GM23338 (cell line): ENCODE measurements at regions not wholly inside any gene's neighbourhood (a gene's known extent, or its start where the extent isn't known, plus 50 kb on each side); places are given as distances from the start of the nearest gene placed in this dataset.

ENCODE experiments used
- ATAC-seq: fragments of 200-7000 bp; cut with Tn5 transposase; 3 replicates; pipeline ENCODE4 v1.9.1; 2020
- DNase-seq: peaks from one replicate; pipeline ENCODE4 v3.0.0-alpha.2; 2015; ENCODE audit warnings: low spot score
- H2AFZ ChIP-seq: fragments of 200-600 bp; sonication (generic); 2 replicates; pipeline ENCODE4 v1.8.0; 2016; ENCODE audit warnings: antibody characterized with exemption, mild to moderate bottlenecking, moderate library complexity
- H3F3A ChIP-seq: fragments of 200-600 bp; sonication (generic); replicated peaks from 2 replicates; pipeline ENCODE4 v1.8.0; 2017; ENCODE audit warnings: antibody characterized with exemption, mixed run types, low read depth
- H3K27ac ChIP-seq: fragments of 200-600 bp; sonication (generic); 2 replicates; pipeline ENCODE4 v1.6.1; 2016; ENCODE audit warnings: low read depth
- H3K27me3 ChIP-seq: fragments of 200-600 bp; sonication (generic); 2 replicates; pipeline ENCODE4 v1.8.0; 2016; ENCODE audit warnings: mild to moderate bottlenecking, mixed run types, moderate library complexity; ENCODE audit not compliant: insufficient read depth
- H3K36me3 ChIP-seq: fragments of 200-600 bp; sonication (generic); 2 replicates; pipeline ENCODE4 v1.8.0; 2016; ENCODE audit warnings: mild to moderate bottlenecking; ENCODE audit not compliant: insufficient read depth
- H3K4me1 ChIP-seq: fragments of 200-600 bp; sonication (generic); 2 replicates; pipeline ENCODE4 v1.8.0; 2016; ENCODE audit warnings: mild to moderate bottlenecking, moderate library complexity; ENCODE audit not compliant: insufficient read depth
- H3K4me2 ChIP-seq: fragments of 200-600 bp; sonication (generic); 2 replicates; pipeline ENCODE4 v1.7.1; 2017; ENCODE audit warnings: mixed run types
- H3K4me3 ChIP-seq: fragments of 200-600 bp; sonication (generic); 2 replicates; pipeline ENCODE4 v1.6.1; 2016; ENCODE audit warnings: mixed run types
- H3K79me2 ChIP-seq: fragments of 200-600 bp; sonication (generic); replicated peaks from 2 replicates; pipeline ENCODE4 v1.8.0; 2017; ENCODE audit warnings: mild to moderate bottlenecking; ENCODE audit not compliant: insufficient read depth
- H3K9me2 ChIP-seq: fragments of 200-600 bp; sonication (generic); 2 replicates; pipeline ENCODE4 v1.8.0; 2017; ENCODE audit not compliant: insufficient read depth
- H4K20me1 ChIP-seq: fragments of 200-600 bp; sonication (generic); replicated peaks from 2 replicates; pipeline ENCODE4 v1.8.0; 2017; ENCODE audit warnings: mild to moderate bottlenecking; ENCODE audit not compliant: insufficient read depth
- H3K27ac Mint-ChIP-seq: 2 replicates; pipeline ENCODE4 v1.8.0; 2020; ENCODE audit warnings: inconsistent platforms, mild to moderate bottlenecking, moderate library complexity, mixed read lengths
- H3K27me3 Mint-ChIP-seq: 3 replicates; pipeline ENCODE4 v1.8.0; 2022; ENCODE audit warnings: low read depth, mild to moderate bottlenecking, moderate library complexity, mixed read lengths, inconsistent platforms; ENCODE audit not compliant: insufficient read depth, poor library complexity
- H3K36me3 Mint-ChIP-seq: 3 replicates; pipeline ENCODE4 v1.8.0; 2021; ENCODE audit warnings: low read depth, mild to moderate bottlenecking, inconsistent platforms, moderate library complexity, mixed read lengths
- H3K4me1 Mint-ChIP-seq: 3 replicates; pipeline ENCODE4 v1.8.0; 2020; ENCODE audit warnings: mild to moderate bottlenecking, inconsistent platforms, mixed read lengths
- H3K4me3 Mint-ChIP-seq: 3 replicates; pipeline ENCODE4 v1.8.0; 2021; ENCODE audit warnings: moderate library complexity, mild to moderate bottlenecking, inconsistent platforms, mixed read lengths
- H3K9me3 Mint-ChIP-seq: 3 replicates; pipeline ENCODE4 v1.8.0; 2020; ENCODE audit warnings: moderate library complexity, mild to moderate bottlenecking, inconsistent platforms, mixed read lengths
- EZH2 ChIP-seq: fragments of 200-600 bp; sonication (generic); IDR thresholded peaks from one replicate; pipeline ENCODE4 v1.8.0; 2017; ENCODE audit warnings: antibody characterized with exemption, mild to moderate bottlenecking, low read depth; ENCODE audit not compliant: unreplicated experiment
- JUNB ChIP-seq: IDR thresholded peaks from one replicate; pipeline ENCODE4 v1.6.1; 2016; ENCODE audit warnings: antibody characterized with exemption; ENCODE audit not compliant: unreplicated experiment
- ZNF462 ChIP-seq: fragments of 250-450 bp; sonication (Bioruptor Pico); IDR thresholded peaks from 2 replicates; pipeline ENCODE4 v1.5.0; 2020; ENCODE audit warnings: mild to moderate bottlenecking, moderate library complexity
- TF ChIP-seq, protein P1 (sequence below), 2 experiments: fragments of 200-600 bp in 1 of 2; sonication (generic) in 1 of 2; conservative IDR thresholded peaks; 2 replicates each; pipeline versions ENCODE4 v1.5.1 to v1.6.1; 2016 to 2017; ENCODE audit warnings: antibody characterized with exemption in 2 of 2, low read depth in 2 of 2, mild to moderate bottlenecking in 2 of 2, moderate library complexity in 1 of 2

DNA sequence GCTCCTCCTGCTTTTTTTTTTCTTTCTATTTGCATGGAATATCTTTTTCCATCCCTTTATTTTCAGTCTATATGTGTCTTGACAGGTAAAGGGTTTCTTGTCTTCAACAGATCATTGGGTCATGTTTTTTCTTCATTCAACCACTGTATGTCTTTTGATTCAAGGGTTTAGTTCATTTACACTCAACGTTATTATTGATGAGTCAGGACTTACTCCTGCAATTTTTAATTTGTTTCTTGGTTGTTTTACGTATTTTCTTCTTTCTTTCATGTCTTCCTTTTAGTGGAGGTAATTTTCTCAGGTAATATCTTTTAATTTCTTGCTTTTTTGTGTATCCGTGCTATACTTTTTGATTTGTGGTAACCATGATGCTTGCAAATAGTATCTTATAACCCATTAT is 429.1 kb upstream of the HTR1E start:
- Mint-ChIP-seq H3K36me3 (peaks cover 2% of the 10 kb centered on the region; the same call in 2 of the 3 replicates), H3K27me3 (peaks cover 3% of the 10 kb centered on the region)
- no peak overlapping the region for H2AFZ ChIP-seq

More for the DNA sequence above, 429.1 kb upstream of the HTR1E start:
- Mint-ChIP-seq H3K27ac (no peak overlapping the region), H3K4me3 (no peak overlapping the region), H3K9me3 (peaks cover 9% of the 10 kb centered on the region; the same call in 2 of the 3 replicates), H3K4me1 (peaks cover 12% of the 10 kb centered on the region; the same call in 2 of the 3 replicates)
- no peaks in the 10 kb centered on the region for H3F3A ChIP-seq
- 0 out of 2 replicates have a peak, but pooled peaks cover 6% of the 10 kb centered on the region for H3K4me1 ChIP-seq
- no peak overlapping the region for H3K4me3 ChIP-seq
- H4K20me1 ChIP-seq = no peaks in the 10 kb centered on the region
- no peak for TF ChIP-seq JUNB
- no peak for TF ChIP-seq ZNF462 (CRISPR knock-in tag)
- TF ChIP-seq, protein P1, sequence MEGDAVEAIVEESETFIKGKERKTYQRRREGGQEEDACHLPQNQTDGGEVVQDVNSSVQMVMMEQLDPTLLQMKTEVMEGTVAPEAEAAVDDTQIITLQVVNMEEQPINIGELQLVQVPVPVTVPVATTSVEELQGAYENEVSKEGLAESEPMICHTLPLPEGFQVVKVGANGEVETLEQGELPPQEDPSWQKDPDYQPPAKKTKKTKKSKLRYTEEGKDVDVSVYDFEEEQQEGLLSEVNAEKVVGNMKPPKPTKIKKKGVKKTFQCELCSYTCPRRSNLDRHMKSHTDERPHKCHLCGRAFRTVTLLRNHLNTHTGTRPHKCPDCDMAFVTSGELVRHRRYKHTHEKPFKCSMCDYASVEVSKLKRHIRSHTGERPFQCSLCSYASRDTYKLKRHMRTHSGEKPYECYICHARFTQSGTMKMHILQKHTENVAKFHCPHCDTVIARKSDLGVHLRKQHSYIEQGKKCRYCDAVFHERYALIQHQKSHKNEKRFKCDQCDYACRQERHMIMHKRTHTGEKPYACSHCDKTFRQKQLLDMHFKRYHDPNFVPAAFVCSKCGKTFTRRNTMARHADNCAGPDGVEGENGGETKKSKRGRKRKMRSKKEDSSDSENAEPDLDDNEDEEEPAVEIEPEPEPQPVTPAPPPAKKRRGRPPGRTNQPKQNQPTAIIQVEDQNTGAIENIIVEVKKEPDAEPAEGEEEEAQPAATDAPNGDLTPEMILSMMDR (conservative IDR thresholded peaks at IDR 0.05; ENCODE audit: low read depth in 2 of 2) = no peak
- no peak for TF ChIP-seq EZH2
- ATAC-seq = no peak
- no peaks in the 10 kb centered on the region for H3K36me3 ChIP-seq
- H3K27ac ChIP-seq = no peak overlapping the region
- 0 out of 2 replicates have a peak, but pooled peaks cover 14% of the 10 kb centered on the region for H3K9me2 ChIP-seq
- DNase-seq = no peak
- H3K4me2 ChIP-seq = no peak overlapping the region
- no peaks in the 10 kb centered on the region for H3K27me3 ChIP-seq
- H3K79me2 ChIP-seq = no peaks in the 10 kb centered on the region
